NCI-H146 (cell line): ENCODE measurements at regions not wholly inside any gene's neighbourhood (a gene's known extent, or its start where the extent isn't known, plus 50 kb on each side); places are given as distances from the start of the nearest gene placed in this dataset.
A peak's percentile ranks its signal among the peaks of the same experiment; 100 is the strongest.
"Not testable (repeated sequence)": the region's sequence is repeated elsewhere in the genome, so short reads cannot be mapped to it uniquely, and the experiment has no call there.

Source experiments
- DNase-seq: peaks from one replicate; lab custom pipeline; 2025; lab: John Stamatoyannopoulos, UW

- not testable (repeated sequence) for DNase-seq
Observed at GRCh38 chr15:84152381-84152979, 83.1 kb upstream of the GOLGA6L4 start.

GRCh38 chr15:84153655-84154140, 81.9 kb upstream of the GOLGA6L4 start:
- not testable (repeated sequence) for DNase-seq

GRCh38 chr15:84154314-84154713, 81.3 kb upstream of the GOLGA6L4 start:
- DNase-seq = not testable (repeated sequence)

- not testable (repeated sequence) for DNase-seq
Observed at GRCh38 chr15:84154787-84155186, 80.8 kb upstream of the GOLGA6L4 start.

GRCh38 chr15:84155792-84156587, 79.6 kb upstream of the GOLGA6L4 start:
- DNase-seq = peak; percentile 3

- not testable (repeated sequence) for DNase-seq
Observed at GRCh38 chr15:84156588-84156840, 79.1 kb upstream of the GOLGA6L4 start.

- not testable (repeated sequence) for DNase-seq
Observed at GRCh38 chr15:84157056-84157632, 78.4 kb upstream of the GOLGA6L4 start.

- not testable (repeated sequence) for DNase-seq
Observed at GRCh38 chr15:84157857-84158256, 77.7 kb upstream of the GOLGA6L4 start.

- DNase-seq = not testable (repeated sequence)
Observed at GRCh38 chr15:84159346-84160269, 76.0 kb upstream of the GOLGA6L4 start.

GRCh38 chr15:84164423-84165292, 70.9 kb upstream of the GOLGA6L4 start:
- DNase-seq = not testable (repeated sequence)

- DNase-seq = not testable (repeated sequence)
Observed at GRCh38 chr15:84170029-84170428, 65.5 kb upstream of the GOLGA6L4 start.

GRCh38 chr15:84173231-84173610, 62.4 kb upstream of the GOLGA6L4 start:
- DNase-seq = not testable (repeated sequence)
